ENCODE measurements at regions not wholly inside any gene's neighbourhood (a gene's known extent, or its start where the extent isn't known, plus 50 kb on each side); places are given as distances from the start of the nearest gene placed in this dataset.

DNA sequence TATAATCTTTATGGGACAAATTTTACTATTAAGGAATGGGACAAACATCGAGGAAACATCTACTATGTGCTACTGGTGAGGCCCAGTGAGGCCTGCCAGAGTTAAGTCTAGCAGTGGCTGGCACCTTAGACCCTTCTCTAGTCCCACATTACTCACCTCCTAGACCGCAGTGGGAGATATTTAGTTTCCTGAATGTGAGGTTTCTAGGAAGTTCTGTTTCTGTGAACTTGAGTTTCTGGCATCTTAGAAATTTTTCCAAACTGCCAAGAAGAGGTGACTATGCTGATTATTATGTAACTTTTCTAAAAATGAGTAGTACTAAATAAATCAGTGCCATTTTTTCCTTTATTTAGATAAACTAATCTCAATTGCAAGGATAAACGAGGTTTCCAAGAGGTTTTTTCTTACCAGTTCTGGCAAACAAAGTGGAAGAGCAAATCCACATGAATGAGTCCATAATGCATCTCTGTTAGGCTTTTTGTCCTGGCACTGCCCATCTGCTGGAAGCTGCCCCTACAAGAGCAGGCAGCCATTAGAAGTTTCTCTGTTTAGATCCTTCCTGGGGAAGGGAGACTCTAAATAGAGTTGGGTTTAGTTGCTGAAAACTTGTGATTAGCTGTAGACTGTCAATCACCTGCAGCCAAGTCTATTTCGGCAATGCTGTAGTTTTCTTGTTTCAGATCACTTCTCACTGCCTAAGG, 348.7 kb downstream of the MAN2A1 start:
- DNase-seq, result no peak
- no peak overlapping the region for H3K4me3 Mint-ChIP-seq
- H3K4me1 Mint-ChIP-seq, result peaks cover 9% of the 10 kb centered on the region
- ChIA-PET CTCF (interaction anchor here (1.0 to 1.2 kb wide), 2 partner anchors 10 to 25 kb away, joined by 4 to 5 read pairs; no protein-coding TSS in a partner anchor), POLR2A (interaction anchor here (0.6 kb wide), 1 partner anchor 217 kb away, joined by 3 read pairs; no protein-coding TSS in a partner anchor)
- no peak for ATAC-seq
- intact Hi-C loops (cut with DNase I, micrococcal nuclease), result no loop called here
- peaks cover 3% of the 10 kb centered on the region for H3K36me3 Mint-ChIP-seq (ENCODE audit: low read depth)
- peaks cover 13% of the 10 kb centered on the region for H3K9me3 Mint-ChIP-seq (ENCODE audit: low read depth)
- H3K27me3 Mint-ChIP-seq, result no peaks in the 10 kb centered on the region
- H3K27ac Mint-ChIP-seq, result no peak overlapping the region

DNA sequence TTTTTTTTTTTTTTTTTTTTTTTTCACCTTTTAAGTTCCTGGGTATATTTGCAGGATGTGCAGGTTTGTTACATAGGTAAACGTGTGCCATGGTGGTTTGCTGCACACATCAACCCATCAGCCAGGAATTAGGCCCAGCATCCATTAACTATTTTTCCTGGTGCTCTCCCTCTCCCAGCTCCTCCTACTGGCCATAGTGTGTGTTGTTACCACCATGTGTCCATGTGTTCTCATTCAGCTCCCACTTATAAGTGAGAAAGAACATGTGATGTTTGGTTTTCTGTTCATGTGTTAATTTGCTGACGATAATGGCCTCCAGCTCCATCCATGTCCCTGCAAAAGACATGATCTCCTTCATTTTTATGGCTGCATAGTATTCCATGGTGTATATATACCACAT, 350.5 kb downstream of the MAN2A1 start:
- intact Hi-C loops (cut with DNase I, micrococcal nuclease), result no loop called here
- DNase-seq (no peak), ATAC-seq (no peak)
- Mint-ChIP-seq H3K4me1 (peaks cover 11% of the 10 kb centered on the region), H3K4me3 (no peak overlapping the region), H3K9me3 (ENCODE audit: low read depth) (peaks cover 25% of the 10 kb centered on the region), H3K36me3 (ENCODE audit: low read depth) (peaks cover 11% of the 10 kb centered on the region), H3K27ac (no peak overlapping the region), H3K27me3 (no peaks in the 10 kb centered on the region)
- POLR2A ChIA-PET, result no interaction called here
- CTCF ChIA-PET, result no interaction called here

DNA sequence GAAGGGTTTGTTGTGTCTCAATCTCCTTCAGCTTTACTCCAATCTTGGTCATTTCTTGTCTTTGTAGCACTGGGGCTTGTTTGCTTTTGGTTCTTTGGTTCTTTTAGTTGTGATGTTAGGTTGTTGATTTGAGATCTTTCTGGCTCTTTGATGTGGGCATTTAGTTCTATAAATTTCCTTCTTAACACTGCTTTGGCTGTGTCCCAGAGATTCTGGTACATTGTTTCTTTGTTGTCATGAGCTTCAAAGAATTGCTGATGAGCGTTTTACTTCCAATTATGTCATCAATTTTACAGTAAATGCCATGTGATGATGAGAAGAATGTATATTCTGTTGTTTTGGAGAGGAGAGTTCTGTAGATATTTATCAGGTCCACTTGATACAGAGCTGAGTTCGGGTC, 353.3 kb downstream of the MAN2A1 start:
- no peaks in the 10 kb centered on the region for H3K27me3 Mint-ChIP-seq
- H3K4me1 Mint-ChIP-seq, result peaks cover 11% of the 10 kb centered on the region
- ChIA-PET POLR2A (no interaction called here), CTCF (interaction anchor here (1.0 to 1.3 kb wide), 2 partner anchors 11 kb away, joined by 3 read pairs; no protein-coding TSS in a partner anchor)
- intact Hi-C loops (cut with DNase I, micrococcal nuclease), result no loop called here
- no peak overlapping the region for H3K4me3 Mint-ChIP-seq
- H3K9me3 Mint-ChIP-seq (ENCODE audit: low read depth), result peaks cover 23% of the 10 kb centered on the region
- no peak for ATAC-seq
- no peak overlapping the region for H3K27ac Mint-ChIP-seq
- no peak for DNase-seq
- H3K36me3 Mint-ChIP-seq (ENCODE audit: low read depth), result peaks cover 11% of the 10 kb centered on the region

DNA sequence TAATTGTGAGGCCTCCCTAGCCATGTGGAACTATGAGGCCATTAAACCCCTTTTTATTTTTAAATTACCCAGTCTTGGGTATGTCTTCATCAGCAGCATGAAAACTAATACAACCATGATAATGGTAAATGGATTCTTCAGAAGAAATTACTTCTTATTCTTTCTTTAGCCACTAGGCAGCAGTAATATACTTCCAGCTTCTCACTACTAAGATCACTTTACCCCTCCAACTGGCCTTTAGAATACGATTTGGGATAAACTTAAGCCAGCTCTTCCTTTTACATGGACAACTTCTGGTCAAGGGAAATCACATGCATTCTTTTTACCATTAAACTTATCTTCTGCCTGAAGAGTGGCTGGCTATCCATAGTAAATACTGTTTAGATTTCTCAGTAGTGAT, 355.4 kb downstream of the MAN2A1 start:
- peaks cover 23% of the 10 kb centered on the region for H3K9me3 Mint-ChIP-seq (ENCODE audit: low read depth)
- peaks cover 2% of the 10 kb centered on the region for H3K27me3 Mint-ChIP-seq
- peaks cover 11% of the 10 kb centered on the region for H3K36me3 Mint-ChIP-seq (ENCODE audit: low read depth)
- no peak overlapping the region for H3K27ac Mint-ChIP-seq
- ATAC-seq (no peak), DNase-seq (no peak)
- CTCF ChIA-PET, result interaction anchor here (1.2 kb wide), 2 partner anchors 12 to 20 kb away, joined by 3 read pairs; no protein-coding TSS in a partner anchor
- POLR2A ChIA-PET, result no interaction called here
- peaks cover 11% of the 10 kb centered on the region for H3K4me1 Mint-ChIP-seq
- H3K4me3 Mint-ChIP-seq, result no peak overlapping the region
- intact Hi-C loops (cut with DNase I, micrococcal nuclease), result no loop called here

DNA sequence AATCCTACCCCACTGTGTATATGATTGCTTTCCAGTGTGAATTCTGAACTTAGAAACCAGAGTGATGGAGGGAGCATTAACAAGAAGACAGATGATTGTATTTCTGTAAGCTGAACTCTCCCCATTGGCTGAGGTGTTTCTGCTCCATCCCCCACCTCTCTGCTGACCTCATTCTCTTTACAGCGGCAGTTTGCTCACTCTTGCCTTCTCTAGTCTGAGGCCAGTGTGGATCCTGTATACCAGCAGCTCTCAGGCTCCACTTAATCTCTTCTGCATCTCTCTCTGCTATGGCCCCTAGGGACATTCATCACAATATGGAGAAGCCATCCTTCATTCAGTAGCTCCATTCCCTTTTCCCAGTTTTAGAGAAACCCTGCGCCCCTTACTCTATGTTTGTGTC, 358.8 kb downstream of the MAN2A1 start:
- H3K36me3 Mint-ChIP-seq (ENCODE audit: low read depth), result peaks cover 8% of the 10 kb centered on the region
- H3K27ac Mint-ChIP-seq, result no peak overlapping the region
- intact Hi-C loops (cut with DNase I, micrococcal nuclease), result no loop called here
- peak; percentile 8 for DNase-seq
- no peak overlapping the region for H3K4me3 Mint-ChIP-seq
- ChIA-PET POLR2A (no interaction called here), CTCF (interaction anchor here (0.6 to 1.6 kb wide), 4 partner anchors 9 to 93 kb away, joined by 3 to 4 read pairs (median 3); no protein-coding TSS in a partner anchor)
- ATAC-seq, result peak; percentile 33
- peaks cover 6% of the 10 kb centered on the region for H3K4me1 Mint-ChIP-seq
- H3K9me3 Mint-ChIP-seq (ENCODE audit: low read depth), result peaks cover 12% of the 10 kb centered on the region
- peaks cover 2% of the 10 kb centered on the region for H3K27me3 Mint-ChIP-seq

DNA sequence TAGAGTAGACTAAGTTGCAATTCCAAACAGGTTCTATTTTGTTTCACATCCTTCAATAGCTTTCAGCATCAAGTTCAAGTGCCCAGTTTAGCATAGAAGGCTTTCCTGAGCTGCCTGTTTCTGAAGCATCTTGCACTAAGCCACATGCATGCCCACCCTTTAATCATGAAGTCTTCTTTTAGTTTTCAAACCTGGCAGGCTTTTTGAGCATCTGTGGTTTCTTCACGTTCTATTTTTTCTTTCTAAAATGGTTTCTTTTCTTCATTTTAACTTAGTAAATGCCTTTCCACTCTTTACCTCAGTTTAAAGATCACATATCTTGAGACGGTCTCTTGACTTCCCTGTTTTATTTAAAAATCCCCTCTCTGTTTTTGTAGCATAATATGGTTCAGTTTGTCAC, 360.1 kb downstream of the MAN2A1 start:
- POLR2A ChIA-PET, result interaction anchor here (0.6 kb wide), 1 partner anchor 19 kb away, joined by 3 read pairs; no protein-coding TSS in a partner anchor
- no peak for DNase-seq
- intact Hi-C loops (cut with DNase I, micrococcal nuclease), result loop anchor here in 1 of 2 experiments (5.0 to 10.0 kb wide), 2 partner anchors 185 to 1303 kb away; partner anchors contain the start of gene FER
- ATAC-seq, result no peak
- no peaks in the 10 kb centered on the region for H3K36me3 Mint-ChIP-seq (ENCODE audit: low read depth)
- H3K27ac Mint-ChIP-seq, result no peak overlapping the region
- CTCF ChIA-PET, result interaction anchor here (0.8 to 1.6 kb wide), 2 partner anchors 37 to 361 kb away, joined by 3 read pairs; no protein-coding TSS in a partner anchor
- no peak overlapping the region for H3K4me3 Mint-ChIP-seq
- peaks cover 3% of the 10 kb centered on the region for H3K9me3 Mint-ChIP-seq (ENCODE audit: low read depth)
- H3K27me3 Mint-ChIP-seq, result peaks cover 2% of the 10 kb centered on the region
- H3K4me1 Mint-ChIP-seq, result peaks cover 18% of the 10 kb centered on the region

DNA sequence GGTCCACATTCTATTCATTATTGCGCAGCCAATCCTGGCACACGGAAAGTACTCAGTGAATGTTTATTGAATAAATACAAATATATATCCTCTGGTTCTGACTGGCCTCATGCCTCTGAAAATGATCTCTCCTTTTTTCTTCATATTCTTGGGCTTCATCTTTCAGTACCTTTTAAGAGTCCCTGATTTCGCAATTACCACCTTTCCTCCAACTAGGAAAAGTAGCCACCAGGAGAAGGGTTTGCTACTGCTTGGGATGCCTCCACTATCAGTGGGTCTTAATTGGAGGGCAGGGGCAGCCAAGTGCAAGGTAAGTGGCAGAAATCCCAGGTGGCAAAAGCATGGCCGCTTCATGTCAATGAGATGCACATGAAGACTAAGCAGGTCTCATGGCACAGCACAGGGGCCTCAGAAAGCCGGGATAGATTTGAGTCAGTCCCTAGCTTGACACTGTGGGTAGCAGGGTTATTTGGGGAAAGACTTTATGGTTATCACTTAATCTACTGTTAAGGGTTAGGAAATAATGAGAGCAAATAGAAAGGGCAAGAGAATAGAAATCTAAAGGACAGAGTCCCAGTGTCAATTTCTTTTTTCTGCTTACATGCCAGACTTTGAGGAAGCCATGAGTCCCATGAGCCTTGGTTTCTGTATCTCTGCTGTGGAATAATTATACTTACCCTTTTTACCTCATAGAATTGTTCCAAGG, 361.1 kb downstream of the MAN2A1 start:
- Mint-ChIP-seq H3K4me1 (peaks cover 26% of the 10 kb centered on the region), H3K27ac (no peak overlapping the region), H3K27me3 (peaks cover 2% of the 10 kb centered on the region), H3K9me3 (ENCODE audit: low read depth) (no peaks in the 10 kb centered on the region), H3K4me3 (no peak overlapping the region), H3K36me3 (ENCODE audit: low read depth) (no peaks in the 10 kb centered on the region)
- ATAC-seq (no peak), DNase-seq (no peak)
- ChIA-PET POLR2A (no interaction called here), CTCF (no interaction called here)
- intact Hi-C loops (cut with DNase I, micrococcal nuclease), result loop anchor here in 1 of 2 experiments (5.0 to 10.0 kb wide), 2 partner anchors 186 to 1303 kb away; partner anchors contain the start of gene FER

DNA sequence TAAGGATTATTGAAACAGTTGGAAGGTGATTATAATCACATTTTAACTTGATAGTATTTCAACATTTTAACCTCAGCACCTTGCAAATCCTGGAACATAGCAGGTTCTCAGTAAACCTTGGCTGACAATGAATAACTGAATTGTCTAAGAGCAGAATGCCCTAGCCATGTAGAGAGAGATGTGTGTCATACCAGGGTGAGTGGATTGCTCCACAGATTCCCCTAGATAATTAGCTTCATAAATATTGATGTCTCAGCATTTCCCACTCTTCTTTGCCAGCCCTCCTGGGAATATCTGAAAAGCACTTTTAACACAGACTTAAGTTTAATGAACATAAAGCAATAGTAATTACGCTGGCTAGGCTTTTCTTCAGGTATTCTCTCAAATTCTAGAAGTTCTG, 363.5 kb downstream of the MAN2A1 start:
- ChIA-PET CTCF (interaction anchor here (0.6 to 2.7 kb wide), 3 partner anchors 11 to 359 kb away, joined by 3 to 9 read pairs (median 5); no protein-coding TSS in a partner anchor), POLR2A (no interaction called here)
- DNase-seq (no peak), ATAC-seq (no peak)
- peaks cover 2% of the 10 kb centered on the region for H3K27me3 Mint-ChIP-seq
- no peaks in the 10 kb centered on the region for H3K36me3 Mint-ChIP-seq (ENCODE audit: low read depth)
- H3K4me1 Mint-ChIP-seq, result peaks cover 28% of the 10 kb centered on the region
- no peak overlapping the region for H3K4me3 Mint-ChIP-seq
- H3K27ac Mint-ChIP-seq, result no peak overlapping the region
- intact Hi-C loops (cut with DNase I, micrococcal nuclease), result loop anchor here in 1 of 2 experiments (5.0 to 10.0 kb wide), 2 partner anchors 188 to 1306 kb away; partner anchors contain the start of gene FER
- H3K9me3 Mint-ChIP-seq (ENCODE audit: low read depth), result no peaks in the 10 kb centered on the region

DNA sequence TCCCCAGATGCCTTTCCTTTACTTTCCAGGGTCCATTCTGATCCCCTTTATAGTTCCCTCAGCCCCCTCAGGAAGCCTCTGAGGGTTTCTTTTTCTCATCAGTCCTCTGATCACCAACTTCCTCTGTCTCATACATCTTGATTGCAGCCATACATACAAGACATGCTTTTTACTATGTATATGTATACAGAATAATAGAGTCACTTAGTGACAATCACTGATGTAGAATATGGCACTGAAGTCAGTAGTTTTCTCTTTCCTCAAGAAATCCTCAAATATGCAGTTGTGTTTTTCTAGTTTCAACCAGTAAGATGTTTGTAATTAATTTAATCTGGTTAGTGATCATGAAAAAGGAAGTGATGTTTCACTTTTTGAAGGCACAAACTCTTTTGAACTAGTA, 364.1 kb downstream of the MAN2A1 start:
- DNase-seq (no peak), ATAC-seq (peak; percentile 72)
- Mint-ChIP-seq H3K4me1 (peaks cover 28% of the 10 kb centered on the region), H3K36me3 (ENCODE audit: low read depth) (no peaks in the 10 kb centered on the region), H3K27ac (peak overlapping the region; percentile 76), H3K27me3 (no peaks in the 10 kb centered on the region), H3K9me3 (ENCODE audit: low read depth) (no peaks in the 10 kb centered on the region), H3K4me3 (no peak overlapping the region)
- ChIA-PET POLR2A (interaction anchor here (0.6 to 0.7 kb wide), 3 partner anchors 14 to 235 kb away, joined by 3 to 4 read pairs (median 3); no protein-coding TSS in a partner anchor), CTCF (interaction anchor here (0.6 to 2.7 kb wide), 8 partner anchors 10 to 365 kb away, joined by 3 to 9 read pairs (median 4); partner anchors contain the start of gene MAN2A1)
- intact Hi-C loops (cut with DNase I, micrococcal nuclease), result loop anchor here (1.0 to 10.0 kb wide), 7 partner anchors 33 to 1307 kb away; partner anchors contain the start of genes FER (in 1 of the 2) and MAN2A1 (in 1 of the 2)

DNA sequence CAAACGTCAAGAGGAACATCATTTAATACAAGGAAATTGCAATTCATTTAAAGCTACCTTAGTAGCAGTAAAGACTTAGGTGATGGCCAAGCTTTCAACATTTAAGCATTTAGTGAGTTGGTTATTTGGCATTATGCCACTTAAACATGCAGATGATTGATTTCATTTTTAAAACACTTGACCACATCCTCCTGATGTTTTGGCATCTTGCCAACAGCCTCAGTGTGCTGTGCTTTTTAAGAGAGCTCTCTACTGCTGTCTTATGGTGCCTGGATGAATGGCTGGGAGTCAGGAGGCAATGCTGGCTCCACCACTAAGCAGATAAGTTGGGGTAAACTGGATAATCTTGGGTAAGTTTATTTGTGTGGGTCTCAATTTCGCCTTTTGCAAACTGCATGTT, 364.5 kb downstream of the MAN2A1 start:
- Mint-ChIP-seq H3K9me3 (ENCODE audit: low read depth) (no peaks in the 10 kb centered on the region), H3K27me3 (no peaks in the 10 kb centered on the region), H3K4me1 (peaks cover 28% of the 10 kb centered on the region), H3K4me3 (no peak overlapping the region), H3K36me3 (ENCODE audit: low read depth) (no peaks in the 10 kb centered on the region), H3K27ac (peak overlapping the region; percentile 76)
- intact Hi-C loops (cut with DNase I, micrococcal nuclease), result loop anchor here (1.0 to 10.0 kb wide), 7 partner anchors 33 to 1307 kb away; partner anchors contain the start of genes FER (in 1 of the 2) and MAN2A1 (in 1 of the 2)
- POLR2A ChIA-PET, result interaction anchor here (0.6 to 0.7 kb wide), 3 partner anchors 13 to 235 kb away, joined by 3 to 4 read pairs (median 3); no protein-coding TSS in a partner anchor
- DNase-seq (peak; percentile 84), ATAC-seq (peak; percentile 94)
- CTCF ChIA-PET, result interaction anchor here (0.7 to 2.7 kb wide), 8 partner anchors 10 to 365 kb away, joined by 3 to 9 read pairs (median 4); partner anchors contain the start of gene MAN2A1

DNA sequence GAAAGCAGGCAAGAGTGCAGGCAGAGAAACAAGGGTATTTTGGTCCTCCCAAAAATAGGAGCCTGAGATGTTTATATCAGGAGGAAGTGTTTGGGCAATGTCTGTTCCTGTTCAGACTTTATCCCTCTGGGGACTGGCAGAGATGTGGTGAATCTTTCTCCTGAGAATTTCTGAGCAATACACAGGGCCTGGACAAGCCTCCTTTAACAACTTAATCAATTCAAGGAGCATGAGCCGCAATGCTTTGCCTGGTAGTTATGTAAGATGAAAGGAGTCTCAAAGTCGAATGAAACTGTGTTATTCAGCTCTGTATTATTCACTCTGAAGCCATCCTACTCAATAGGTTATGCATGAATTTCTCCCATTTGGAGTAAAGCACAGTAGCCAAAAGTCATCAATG, 365.6 kb downstream of the MAN2A1 start:
- Mint-ChIP-seq H3K27me3 (no peaks in the 10 kb centered on the region), H3K4me1 (peaks cover 28% of the 10 kb centered on the region), H3K36me3 (ENCODE audit: low read depth) (no peaks in the 10 kb centered on the region), H3K9me3 (ENCODE audit: low read depth) (no peaks in the 10 kb centered on the region), H3K4me3 (no peak overlapping the region), H3K27ac (no peak overlapping the region)
- no peak for ATAC-seq
- no peak for DNase-seq
- CTCF ChIA-PET, result interaction anchor here (1.3 to 2.7 kb wide), 3 partner anchors 8 to 26 kb away, joined by 3 to 9 read pairs (median 3); no protein-coding TSS in a partner anchor
- POLR2A ChIA-PET, result no interaction called here
- intact Hi-C loops (cut with DNase I, micrococcal nuclease), result loop anchor here (2.0 to 10.0 kb wide), 4 partner anchors 31 to 365 kb away; no protein-coding TSS in a partner anchor

All from activated CD4-positive, alpha-beta T cell treated with anti-CD3 and anti-CD28 coated beads for 36 hours (primary cell).